Activated T-cell treated with anti-CD3 and anti-CD28 coated beads, Interleukin-2, amount 50 U/mL, for 72 hours (primary cell): ENCODE measurements at regions not wholly inside any gene's neighbourhood (a gene's known extent, or its start where the extent isn't known, plus 50 kb on each side); places are given as distances from the start of the nearest gene placed in this dataset.
A peak's percentile ranks its signal among the peaks of the same experiment; 100 is the strongest.
"Not testable (repeated sequence)": the region's sequence is repeated elsewhere in the genome, so short reads cannot be mapped to it uniquely, and the experiment has no call there.

Experiments
- ATAC-seq, 2 donors: fragments of 150-1000 bp; cut with Tn5 transposase; replicated peaks in 1 of 2; 2 replicates each; pipeline ENCODE4 v1.10.0; 2021; ENCODE audit warnings: moderate library complexity in 2 of 2, mild to moderate bottlenecking in 1 of 2
- DNase-seq, 2 donors: peaks; one replicate each; pipeline ENCODE4 v3.0.0; 2021 to 2022; ENCODE audit warnings: mixed read lengths in 1 of 2
- H3K27ac Mint-ChIP-seq: one replicate; pipeline ENCODE4 v1.8.0; 2022; ENCODE audit warnings: mild to moderate bottlenecking, moderate library complexity, mixed read lengths
- H3K27me3 Mint-ChIP-seq: one replicate; pipeline ENCODE4 v1.8.0; 2022; ENCODE audit warnings: low read depth, mixed read lengths
- H3K36me3 Mint-ChIP-seq, 2 donors: one replicate each; pipeline ENCODE4 v1.8.0; 2022; ENCODE audit warnings: mixed read lengths in 2 of 2, mild to moderate bottlenecking in 1 of 2; ENCODE audit not compliant: insufficient read depth in 2 of 2
- H3K4me1 Mint-ChIP-seq: one replicate; pipeline ENCODE4 v1.8.0; 2022; ENCODE audit warnings: low read depth, mixed read lengths
- H3K4me3 Mint-ChIP-seq, 2 donors: one replicate each; pipeline ENCODE4 v1.8.0; 2022; ENCODE audit warnings: mild to moderate bottlenecking in 2 of 2, mixed read lengths in 2 of 2, moderate library complexity in 2 of 2
- H3K9me3 Mint-ChIP-seq, 2 donors: one replicate each; pipeline ENCODE4 v1.8.0; 2022; ENCODE audit warnings: mixed read lengths in 2 of 2

GRCh38 chr18:46241393-46241792 is 137.2 kb downstream of the HAUS1 start:
- ATAC-seq, H3K4me3 Mint-ChIP-seq, H3K27ac Mint-ChIP-seq, H3K36me3 Mint-ChIP-seq, DNase-seq, H3K27me3 Mint-ChIP-seq, H3K9me3 Mint-ChIP-seq: not testable (repeated sequence)
- peaks cover 20% of the 10 kb centered on the region for H3K4me1 Mint-ChIP-seq

- H3K4me1 Mint-ChIP-seq, result peaks cover 23% of the 10 kb centered on the region
- no peak overlapping the region for H3K4me3 Mint-ChIP-seq
- H3K27me3 Mint-ChIP-seq, result no peaks in the 10 kb centered on the region
- DNase-seq (no peak), ATAC-seq (no peak)
- H3K27ac Mint-ChIP-seq, result no peak overlapping the region
- H3K36me3 Mint-ChIP-seq, result peaks cover 1 to 7% of the 10 kb centered on the region in 2 donors
- no peaks in the 10 kb centered on the region for H3K9me3 Mint-ChIP-seq
Measured at GRCh38 chr18:46242183-46242582, 138.0 kb downstream of the HAUS1 start.

- no peaks in the 10 kb centered on the region for H3K27me3 Mint-ChIP-seq
- no peak for ATAC-seq
- H3K9me3 Mint-ChIP-seq, result no peaks in the 10 kb centered on the region
- H3K27ac Mint-ChIP-seq, result no peak overlapping the region
- no peak for DNase-seq
- peaks cover 29% of the 10 kb centered on the region for H3K4me1 Mint-ChIP-seq
- H3K4me3 Mint-ChIP-seq, result no peak overlapping the region
- peaks cover 3 to 10% of the 10 kb centered on the region in 2 donors for H3K36me3 Mint-ChIP-seq
Measured at GRCh38 chr18:46243095-46243494, 138.9 kb downstream of the HAUS1 start.

GRCh38 chr18:46243673-46244072 is 139.5 kb downstream of the HAUS1 start:
- H3K27ac Mint-ChIP-seq, result no peak overlapping the region
- peaks cover 35% of the 10 kb centered on the region for H3K4me1 Mint-ChIP-seq

GRCh38 chr18:46246101-46246500 is 141.9 kb downstream of the HAUS1 start:
- H3K4me3 Mint-ChIP-seq, result no peak overlapping the region
- H3K4me1 Mint-ChIP-seq, result peaks cover 54% of the 10 kb centered on the region
- no peaks in the 10 kb centered on the region for H3K27me3 Mint-ChIP-seq
- DNase-seq (no peak), ATAC-seq (no peak)
- H3K9me3 Mint-ChIP-seq, result no peaks in the 10 kb centered on the region
- H3K27ac Mint-ChIP-seq, result peak overlapping the region; percentile 52
- peaks cover 8 to 18% of the 10 kb centered on the region in 2 donors for H3K36me3 Mint-ChIP-seq

More at GRCh38 chr18:46243673-46244072, 139.5 kb downstream of the HAUS1 start:
- Mint-ChIP-seq H3K36me3 (peaks cover 4 to 13% of the 10 kb centered on the region in 2 donors), H3K27me3 (no peaks in the 10 kb centered on the region), H3K9me3 (no peaks in the 10 kb centered on the region), H3K4me3 (no peak overlapping the region)
- ATAC-seq, result no peak
- no peak for DNase-seq

DNA sequence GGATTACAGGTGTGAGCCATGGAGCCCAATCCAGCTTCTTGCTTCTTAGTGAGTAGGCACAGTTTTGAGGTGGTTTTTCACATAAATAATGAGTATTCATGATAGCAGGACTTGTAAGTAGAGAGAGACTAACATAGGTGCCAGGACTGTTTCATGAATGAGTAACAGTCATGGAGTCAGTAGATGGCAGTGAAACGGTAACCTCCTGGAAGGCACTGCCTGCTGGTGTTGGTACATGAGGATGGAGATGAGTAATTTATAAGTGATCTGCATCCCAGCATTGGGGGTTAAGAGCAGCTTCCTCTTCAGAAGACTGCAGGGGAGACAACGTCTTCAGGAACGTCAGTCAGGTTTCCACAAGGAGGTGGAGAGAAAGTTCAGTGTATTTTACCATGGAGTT is 143.8 kb downstream of the HAUS1 start:
- H3K27ac Mint-ChIP-seq, result peak overlapping the region; percentile 58
- peaks cover 60% of the 10 kb centered on the region for H3K4me1 Mint-ChIP-seq
- ATAC-seq (no peak), DNase-seq (no peak)
- no peak overlapping the region for H3K4me3 Mint-ChIP-seq
- H3K27me3 Mint-ChIP-seq, result no peaks in the 10 kb centered on the region
- no peaks in the 10 kb centered on the region for H3K9me3 Mint-ChIP-seq
- H3K36me3 Mint-ChIP-seq, result peaks cover 8 to 18% of the 10 kb centered on the region in 2 donors

DNA sequence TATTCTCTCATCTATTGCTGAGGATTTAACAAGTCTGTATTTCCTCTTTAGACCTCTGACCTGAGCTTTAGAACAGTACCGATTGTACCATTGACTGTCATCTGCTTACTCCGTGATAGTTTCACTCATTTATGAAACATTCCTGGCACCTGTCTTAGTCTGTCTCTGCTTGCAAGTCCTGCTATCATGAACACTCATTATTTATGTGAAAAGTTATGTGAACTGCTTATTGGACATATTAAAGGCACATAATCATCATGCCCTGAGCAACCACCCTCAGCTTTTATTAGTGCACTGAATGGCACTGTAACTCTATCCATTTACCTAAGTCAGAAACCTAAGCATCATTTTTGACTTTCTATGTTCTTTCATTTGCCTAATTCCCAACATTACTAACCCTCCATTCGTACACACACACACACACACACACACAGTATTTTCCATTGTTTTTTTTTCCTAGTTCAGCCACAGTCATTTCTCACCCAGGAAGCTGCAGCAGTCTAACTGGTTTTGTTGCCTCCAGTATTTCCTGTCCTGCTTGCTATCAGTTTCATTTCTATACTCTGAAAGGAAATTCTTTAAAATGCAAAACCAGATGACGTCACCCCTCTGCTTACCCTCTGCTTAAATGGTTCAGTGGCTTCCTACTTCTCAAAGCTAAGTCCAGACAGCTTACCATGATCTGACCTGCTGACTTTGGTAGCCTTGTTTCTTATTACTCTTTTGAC is 146.1 kb downstream of the HAUS1 start:
- DNase-seq (peak; percentile 64 to 72), ATAC-seq (peak; percentile 95 to 96)
- Mint-ChIP-seq H3K4me1 (peaks cover 66% of the 10 kb centered on the region), H3K27me3 (no peaks in the 10 kb centered on the region), H3K9me3 (no peaks in the 10 kb centered on the region), H3K4me3 (peak overlapping the region; percentile 58 to 82), H3K27ac (peak overlapping the region; percentile 95), H3K36me3 (peaks cover 8 to 20% of the 10 kb centered on the region in 2 donors)

- no peaks in the 10 kb centered on the region for H3K9me3 Mint-ChIP-seq
- peak overlapping the region; percentile 58 to 82 for H3K4me3 Mint-ChIP-seq
- peaks cover 8 to 24% of the 10 kb centered on the region in 2 donors for H3K36me3 Mint-ChIP-seq
- DNase-seq (no peak), ATAC-seq (peak in 1 of 2 donors; percentile 17)
- H3K27me3 Mint-ChIP-seq, result no peaks in the 10 kb centered on the region
- peaks cover 66% of the 10 kb centered on the region for H3K4me1 Mint-ChIP-seq
- H3K27ac Mint-ChIP-seq, result peak overlapping the region; percentile 95
Measured at GRCh38 chr18:46250812-46251173, 146.6 kb downstream of the HAUS1 start.

- Mint-ChIP-seq H3K27me3 (no peaks in the 10 kb centered on the region), H3K9me3 (no peaks in the 10 kb centered on the region), H3K4me1 (peaks cover 63% of the 10 kb centered on the region), H3K27ac (peak overlapping the region; percentile 61), H3K36me3 (peaks cover 8 to 23% of the 10 kb centered on the region in 2 donors), H3K4me3 (no peak overlapping the region)
- ATAC-seq (no peak), DNase-seq (no peak)
Measured at GRCh38 chr18:46252759-46253158, 148.6 kb downstream of the HAUS1 start.

GRCh38 chr18:46253498-46253897 is 149.3 kb downstream of the HAUS1 start:
- no peak for ATAC-seq
- DNase-seq, result no peak
- no peak overlapping the region for H3K4me3 Mint-ChIP-seq
- no peaks in the 10 kb centered on the region for H3K9me3 Mint-ChIP-seq
- peak overlapping the region; percentile 18 for H3K27ac Mint-ChIP-seq
- no peaks in the 10 kb centered on the region for H3K27me3 Mint-ChIP-seq
- H3K36me3 Mint-ChIP-seq, result peaks cover 4 to 17% of the 10 kb centered on the region in 2 donors
- peaks cover 56% of the 10 kb centered on the region for H3K4me1 Mint-ChIP-seq

DNA sequence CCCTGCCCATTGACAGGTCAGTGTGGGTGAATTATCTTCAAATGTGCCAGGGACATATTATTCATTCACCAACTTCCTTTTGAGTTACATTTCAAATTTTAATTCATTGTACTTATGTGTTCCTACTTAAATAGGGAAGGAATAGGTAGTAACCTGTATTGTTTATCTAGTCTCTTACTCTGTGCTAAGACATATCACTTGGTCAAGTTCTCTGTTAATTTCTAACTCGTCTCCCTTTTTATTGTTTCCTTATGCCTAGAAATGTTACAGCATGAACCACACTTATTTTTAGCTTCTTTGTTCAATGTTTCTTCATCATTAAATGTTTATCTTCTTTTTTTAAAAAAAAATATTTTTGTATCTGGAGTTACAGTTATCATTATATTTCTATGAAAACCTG is 151.9 kb downstream of the HAUS1 start:
- Mint-ChIP-seq H3K27me3 (no peaks in the 10 kb centered on the region), H3K9me3 (no peaks in the 10 kb centered on the region), H3K27ac (peak overlapping the region; percentile 86), H3K4me3 (no peak overlapping the region), H3K36me3 (peaks cover 1 to 13% of the 10 kb centered on the region in 2 donors), H3K4me1 (peaks cover 48% of the 10 kb centered on the region)
- DNase-seq, result no peak
- ATAC-seq, result no peak

DNA sequence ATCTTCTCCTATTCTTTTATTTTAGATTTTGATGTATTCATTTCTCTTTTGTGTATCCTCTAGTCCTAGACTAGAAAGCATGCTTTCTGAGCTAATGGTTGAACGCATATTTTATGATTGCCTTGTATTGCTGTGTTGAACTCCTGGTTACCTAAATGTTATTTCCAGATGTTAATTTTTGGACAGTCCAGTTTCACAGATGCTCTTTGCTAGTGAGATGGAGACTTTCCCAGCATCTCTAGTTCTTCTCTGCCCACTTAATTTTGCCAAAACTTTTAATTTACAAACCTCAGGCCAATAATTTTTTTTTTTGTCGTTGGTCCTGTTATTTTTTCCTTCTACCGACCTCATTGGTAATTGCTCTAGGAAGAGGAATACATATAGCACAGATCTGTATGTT is 153.2 kb downstream of the HAUS1 start:
- Mint-ChIP-seq H3K9me3 (no peaks in the 10 kb centered on the region), H3K4me3 (no peak overlapping the region), H3K27ac (peak overlapping the region; percentile 72), H3K4me1 (peaks cover 45% of the 10 kb centered on the region), H3K36me3 (peaks cover 1 to 13% of the 10 kb centered on the region in 2 donors), H3K27me3 (no peaks in the 10 kb centered on the region)
- no peak for ATAC-seq
- DNase-seq, result no peak

DNA sequence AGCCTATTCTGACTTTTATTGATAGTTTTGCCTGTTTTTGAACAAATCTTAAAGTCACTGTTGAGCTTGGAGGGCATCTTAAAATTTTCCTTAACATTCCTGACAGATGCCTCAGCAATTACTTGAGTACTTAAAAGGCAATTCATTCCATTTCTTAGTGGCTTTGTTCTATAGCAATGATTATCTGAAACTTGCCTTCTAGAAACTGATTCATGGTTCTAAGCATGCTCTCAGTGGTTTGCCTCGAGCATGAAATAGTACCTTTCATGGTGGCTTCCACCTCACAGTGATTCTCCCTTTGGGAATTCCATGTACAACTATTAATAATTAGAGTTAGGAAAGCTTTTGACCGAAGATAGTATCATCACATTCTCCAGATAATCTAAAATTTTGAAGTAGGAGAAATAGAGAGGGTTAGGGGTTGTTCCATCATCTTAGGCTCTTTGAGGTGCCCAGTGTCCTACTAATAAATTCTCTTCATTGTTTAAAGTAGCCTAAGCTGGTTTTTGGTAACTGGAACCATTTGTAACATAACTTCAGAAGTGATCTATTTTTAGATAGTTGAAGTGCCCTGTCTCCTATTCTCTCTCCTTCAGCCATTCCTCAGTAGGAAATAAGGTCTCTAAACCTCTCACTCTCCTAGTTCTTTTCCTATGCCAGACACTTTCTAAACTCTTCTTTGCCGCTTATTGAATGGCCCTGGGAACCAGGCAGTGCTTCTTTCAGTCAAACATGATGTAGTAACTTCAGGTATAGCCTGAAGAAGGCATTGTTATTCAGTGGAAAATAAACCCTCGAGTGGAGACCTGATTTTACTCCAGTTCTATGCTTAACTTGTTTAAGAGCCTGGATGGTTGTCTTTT is 156.1 kb downstream of the HAUS1 start:
- Mint-ChIP-seq H3K9me3 (no peaks in the 10 kb centered on the region), H3K36me3 (peaks cover 1 to 25% of the 10 kb centered on the region in 2 donors), H3K4me3 (no peak overlapping the region), H3K4me1 (peaks cover 43% of the 10 kb centered on the region), H3K27ac (no peak overlapping the region), H3K27me3 (no peaks in the 10 kb centered on the region)
- DNase-seq (no peak), ATAC-seq (no peak)
